Ectodermal cell (in vitro differentiated cells): ENCODE measurements at regions not wholly inside any gene's neighbourhood (a gene's known extent, or its start where the extent isn't known, plus 50 kb on each side); places are given as distances from the start of the nearest gene placed in this dataset.

ENCODE experiments used
- H3K27ac ChIP-seq: 2 replicates; pipeline ENCODE4 v1.7.0; 2013; ENCODE audit warnings: mild to moderate bottlenecking, low read depth, low read length; ENCODE audit not compliant: insufficient read depth, poor library complexity, severe bottlenecking
- H3K27me3 ChIP-seq: 2 replicates; pipeline ENCODE4 v1.7.0; 2013; ENCODE audit warnings: mild to moderate bottlenecking, low read length; ENCODE audit not compliant: insufficient read depth, control insufficient read depth, poor library complexity, severe bottlenecking
- H3K36me3 ChIP-seq: one replicate; pipeline ENCODE4 v1.7.0; 2013; ENCODE audit warnings: low read length; ENCODE audit not compliant: control insufficient read depth, insufficient read depth
- H3K4me1 ChIP-seq: one replicate; pipeline ENCODE4 v1.7.0; 2013; ENCODE audit warnings: low read length; ENCODE audit not compliant: control insufficient read depth, insufficient read depth
- H3K4me3 ChIP-seq: 2 replicates; pipeline ENCODE4 v1.7.0; 2013; ENCODE audit warnings: low read depth, low read length, control low read depth; ENCODE audit not compliant: insufficient read depth
- H3K9me3 ChIP-seq: 2 replicates; pipeline ENCODE4 v1.7.0; 2013; ENCODE audit warnings: mild to moderate bottlenecking, low read length, moderate library complexity; ENCODE audit not compliant: control insufficient read depth
- WGBS, 2 experiments: methylation state at CpG; one replicate each; pipeline ENCODE4 v1.1.7; 2013; ENCODE audit warnings: missing lambda C conversion rate in 2 of 2; 5-methylcytosine and 5-hydroxymethylcytosine counted together

GRCh38 chr13:95352486-95352885 lies 51.2 kb upstream of the ABCC4 start:
- WGBS, 2 experiments = 44% methylated on average over 1 of the region's 1 CpG; no CpG with 5 or more reads in 1 of the 2 experiments
- H3K27me3 ChIP-seq = no peaks in the 10 kb centered on the region
- no peak overlapping the region for H3K4me3 ChIP-seq
- H3K27ac ChIP-seq = no peak overlapping the region
- H3K4me1 ChIP-seq = peaks cover 10% of the 10 kb centered on the region
- no peaks in the 10 kb centered on the region for H3K9me3 ChIP-seq
- no peaks in the 10 kb centered on the region for H3K36me3 ChIP-seq

GRCh38 chr13:95354156-95354555 lies 52.9 kb upstream of the ABCC4 start:
- Histone ChIP-seq H3K9me3 (no peaks in the 10 kb centered on the region), H3K4me3 (no peak overlapping the region), H3K4me1 (peaks cover 17% of the 10 kb centered on the region), H3K36me3 (no peaks in the 10 kb centered on the region), H3K27me3 (no peaks in the 10 kb centered on the region), H3K27ac (peak overlapping the region; percentile 13)
- 57 to 74% methylated on average over 2 of the region's 2 CpGs for WGBS, 2 experiments

GRCh38 chr13:95354680-95355487 lies 53.6 kb upstream of the ABCC4 start:
- H3K36me3 ChIP-seq = no peaks in the 10 kb centered on the region
- WGBS, 2 experiments = 54 to 57% methylated on average over 4 of the region's 4 CpGs
- H3K27me3 ChIP-seq = no peaks in the 10 kb centered on the region
- H3K9me3 ChIP-seq = no peaks in the 10 kb centered on the region
- peak overlapping the region; percentile 18 for H3K27ac ChIP-seq
- H3K4me1 ChIP-seq = peaks cover 17% of the 10 kb centered on the region
- no peak overlapping the region for H3K4me3 ChIP-seq

- 75 to 78% methylated on average over 3 to 6 of the region's 6 CpGs for WGBS, 2 experiments
- H3K4me1 ChIP-seq = peaks cover 20% of the 10 kb centered on the region
- H3K36me3 ChIP-seq = no peaks in the 10 kb centered on the region
- no peaks in the 10 kb centered on the region for H3K27me3 ChIP-seq
- no peaks in the 10 kb centered on the region for H3K9me3 ChIP-seq
- H3K27ac ChIP-seq = no peak overlapping the region
- no peak overlapping the region for H3K4me3 ChIP-seq
Observed at GRCh38 chr13:95355494-95355893, 54.2 kb upstream of the ABCC4 start.

- no peaks in the 10 kb centered on the region for H3K9me3 ChIP-seq
- peaks cover 21% of the 10 kb centered on the region for H3K4me1 ChIP-seq
- no peak overlapping the region for H3K27ac ChIP-seq
- H3K36me3 ChIP-seq = no peaks in the 10 kb centered on the region
- no peaks in the 10 kb centered on the region for H3K27me3 ChIP-seq
- 86 to 93% methylated on average over 2 of the region's 2 CpGs for WGBS, 2 experiments
- H3K4me3 ChIP-seq = no peak overlapping the region
Observed at GRCh38 chr13:95356916-95357315, 55.7 kb upstream of the ABCC4 start.

- 71 to 82% methylated on average over 4 of the region's 4 CpGs for WGBS, 2 experiments
- no peak overlapping the region for H3K4me3 ChIP-seq
Observed at GRCh38 chr13:95357875-95358274, 56.6 kb upstream of the ABCC4 start.

GRCh38 chr13:95360052-95360451 lies 58.8 kb upstream of the ABCC4 start:
- Histone ChIP-seq H3K4me3 (no peak overlapping the region), H3K27me3 (no peaks in the 10 kb centered on the region), H3K4me1 (peaks cover 14% of the 10 kb centered on the region), H3K27ac (no peak overlapping the region), H3K36me3 (no peaks in the 10 kb centered on the region), H3K9me3 (no peaks in the 10 kb centered on the region)
- WGBS, 2 experiments = 93 to 94% methylated on average over 3 of the region's 3 CpGs

More at GRCh38 chr13:95357875-95358274, 56.6 kb upstream of the ABCC4 start:
- H3K27ac ChIP-seq = peak overlapping the region; percentile 50
- no peaks in the 10 kb centered on the region for H3K27me3 ChIP-seq
- peaks cover 21% of the 10 kb centered on the region for H3K4me1 ChIP-seq
- H3K36me3 ChIP-seq = no peaks in the 10 kb centered on the region
- no peaks in the 10 kb centered on the region for H3K9me3 ChIP-seq

- Histone ChIP-seq H3K27ac (no peak overlapping the region), H3K27me3 (no peaks in the 10 kb centered on the region), H3K36me3 (no peaks in the 10 kb centered on the region), H3K4me3 (no peak overlapping the region), H3K4me1 (peaks cover 11% of the 10 kb centered on the region), H3K9me3 (no peaks in the 10 kb centered on the region)
- 85 to 87% methylated on average over 9 of the region's 9 CpGs for WGBS, 2 experiments
Observed at GRCh38 chr13:95360464-95361097, 59.3 kb upstream of the ABCC4 start.

- Histone ChIP-seq H3K27me3 (no peaks in the 10 kb centered on the region), H3K36me3 (no peaks in the 10 kb centered on the region), H3K4me1 (peaks cover 11% of the 10 kb centered on the region), H3K4me3 (no peak overlapping the region), H3K27ac (no peak overlapping the region), H3K9me3 (no peaks in the 10 kb centered on the region)
- WGBS, 2 experiments = 90 to 92% methylated on average over 3 of the region's 3 CpGs
Observed at GRCh38 chr13:95361686-95362085, 60.4 kb upstream of the ABCC4 start.

- Histone ChIP-seq H3K9me3 (no peaks in the 10 kb centered on the region), H3K36me3 (no peaks in the 10 kb centered on the region), H3K4me3 (no peak overlapping the region), H3K27ac (no peak overlapping the region), H3K4me1 (peaks cover 11% of the 10 kb centered on the region), H3K27me3 (no peaks in the 10 kb centered on the region)
- WGBS, 2 experiments = 76% methylated on average over 5 of the region's 5 CpGs
Observed at GRCh38 chr13:95362666-95363065, 61.4 kb upstream of the ABCC4 start.
